Sigmoid colon (tissue), 4 donors: ENCODE measurements at regions not wholly inside any gene's neighbourhood (a gene's known extent, or its start where the extent isn't known, plus 50 kb on each side); places are given as distances from the start of the nearest gene placed in this dataset.

Experiments used
- CTCF ChIP-seq, 4 experiments: fragments of 450-650 bp in 3 of 4; fragments of 200-600 bp in 1 of 4; IDR thresholded peaks; one replicate each; pipeline ENCODE4 v1.5.1; 2016 to 2019; ENCODE audit warnings: antibody characterized with exemption in 4 of 4, mild to moderate bottlenecking in 3 of 4, moderate library complexity in 2 of 4
- EP300 ChIP-seq, 4 donors: sonication (generic); formaldehyde crosslinking; IDR thresholded peaks; one replicate each; pipeline ENCODE4 v1.6.1; 2017; ENCODE audit warnings: antibody characterized with exemption in 4 of 4
- POLR2A ChIP-seq, 2 donors: fragments of 450-650 bp; IDR thresholded peaks; one replicate each; pipeline ENCODE4 v1.6.1; 2016; ENCODE audit warnings: antibody characterized with exemption in 2 of 2, mild to moderate bottlenecking in 2 of 2, moderate library complexity in 2 of 2

GRCh38 chr3:74390121-74390877 lies 224.2 kb downstream of the CNTN3 start:
- TF ChIP-seq CTCF (IDR thresholded peaks at IDR 0.05) (no peak), EP300 (IDR thresholded peaks at IDR 0.05) (no peak), POLR2A (IDR thresholded peaks at IDR 0.05) (no peak)
